AG09309 (cell line): ENCODE measurements at regions not wholly inside any gene's neighbourhood (a gene's known extent, or its start where the extent isn't known, plus 50 kb on each side); places are given as distances from the start of the nearest gene placed in this dataset.

Source experiments
- DNase-seq: peaks from one replicate; pipeline ENCODE4 v3.0.0-alpha.2; 2010; ENCODE audit warnings: low read depth
- H3K4me3 ChIP-seq: 2 replicates; pipeline ENCODE4 v1.5.1; 2011; ENCODE audit warnings: mild to moderate bottlenecking, low read depth, low read length, moderate library complexity; ENCODE audit not compliant: control insufficient read depth
- CTCF ChIP-seq: IDR thresholded peaks from 2 replicates; pipeline ENCODE4 v1.5.1; 2011; ENCODE audit warnings: mild to moderate bottlenecking, low read depth, low read length, inconsistent platforms; ENCODE audit not compliant: insufficient read depth, control insufficient read depth; ENCODE audit errors: missing control alignments

DNA sequence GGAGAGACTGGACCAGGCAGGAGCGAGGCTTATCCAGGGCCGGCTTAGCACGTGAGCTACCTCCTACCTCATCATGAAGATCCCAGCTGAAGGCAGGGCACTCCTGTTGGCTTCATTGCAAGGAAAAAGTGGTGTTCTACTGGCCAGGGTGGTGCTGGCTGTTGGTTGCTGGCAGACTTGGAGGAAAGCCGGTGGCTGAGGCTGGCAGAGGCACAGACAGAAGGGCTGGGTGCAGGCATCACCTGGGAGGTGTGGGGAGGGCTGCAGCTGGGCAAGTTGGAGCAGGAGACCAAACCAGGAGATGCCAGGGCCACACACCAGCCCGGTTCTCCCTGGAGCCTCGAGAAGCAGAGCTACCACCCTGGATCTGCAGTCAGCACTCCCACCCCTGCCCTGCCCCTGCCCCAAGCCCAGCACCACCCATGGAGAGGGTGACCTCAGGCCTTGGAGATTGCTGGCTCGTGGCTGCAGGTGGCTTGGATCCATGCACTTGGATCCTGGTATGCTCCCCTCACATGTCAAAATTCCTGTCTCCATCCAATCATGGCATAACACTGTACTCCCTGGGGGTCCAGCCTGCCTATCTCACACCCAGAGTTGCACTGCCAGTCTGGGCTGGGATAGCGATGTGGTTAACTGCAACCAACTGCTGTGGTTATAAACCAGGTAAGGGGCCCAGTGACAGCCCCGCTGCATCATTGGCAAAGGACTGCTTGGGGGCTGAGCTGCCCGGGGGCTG, 49.7 kb downstream of the GLI2 start:
- no peak for TF ChIP-seq CTCF
- DNase-seq = no peak
- no peak overlapping the region for H3K4me3 ChIP-seq

DNA sequence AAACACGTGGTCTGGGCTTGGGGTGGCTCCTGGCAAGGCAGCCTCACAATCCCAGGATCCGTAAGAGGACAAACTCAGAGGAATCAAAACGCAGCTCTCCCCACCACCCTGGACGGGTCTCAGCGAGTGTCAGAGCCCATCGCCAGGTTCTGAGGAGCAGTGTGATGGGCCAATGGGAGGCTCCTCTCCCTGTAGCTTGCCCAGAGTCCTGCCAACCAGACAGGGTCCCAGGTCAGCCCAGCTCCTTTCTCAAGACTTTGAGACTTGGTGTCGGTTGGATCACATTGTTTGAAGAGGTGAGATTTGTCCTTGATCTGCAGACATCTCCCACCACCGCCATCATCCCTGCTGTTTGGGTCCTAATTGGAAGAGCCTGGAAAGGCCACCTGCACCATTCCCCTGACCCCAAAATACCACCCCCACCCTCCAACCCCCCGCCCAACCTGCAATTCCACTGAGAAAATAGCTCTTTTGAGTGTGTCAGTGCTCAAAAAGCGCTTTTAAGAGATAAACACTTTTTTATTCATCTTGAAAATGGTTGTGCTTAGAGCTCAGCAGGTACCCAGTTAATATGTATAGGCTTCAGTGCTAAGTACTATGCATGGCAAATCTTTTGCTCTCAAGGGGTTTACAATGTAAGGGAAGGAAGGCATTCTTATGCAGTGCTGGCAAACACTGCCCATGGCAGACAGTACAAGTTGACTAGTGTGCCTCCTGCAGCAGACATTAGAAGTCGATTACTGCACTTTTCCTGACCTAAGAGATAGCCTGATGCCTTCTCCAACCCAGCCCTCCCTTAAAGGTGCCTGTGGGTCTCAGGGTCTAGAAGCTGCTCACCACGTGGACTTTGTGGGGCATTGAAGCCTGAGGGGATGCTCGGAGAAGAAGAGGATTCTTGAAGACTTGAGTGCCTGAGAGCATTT, 50.6 kb downstream of the GLI2 start:
- TF ChIP-seq CTCF = no peak
- DNase-seq = no peak
- H3K4me3 ChIP-seq = no peak overlapping the region

GRCh38 chr2:120787111-120787821, 51.6 kb downstream of the GLI2 start:
- TF ChIP-seq CTCF = no peak
- H3K4me3 ChIP-seq = no peak overlapping the region
- no peak for DNase-seq

DNA sequence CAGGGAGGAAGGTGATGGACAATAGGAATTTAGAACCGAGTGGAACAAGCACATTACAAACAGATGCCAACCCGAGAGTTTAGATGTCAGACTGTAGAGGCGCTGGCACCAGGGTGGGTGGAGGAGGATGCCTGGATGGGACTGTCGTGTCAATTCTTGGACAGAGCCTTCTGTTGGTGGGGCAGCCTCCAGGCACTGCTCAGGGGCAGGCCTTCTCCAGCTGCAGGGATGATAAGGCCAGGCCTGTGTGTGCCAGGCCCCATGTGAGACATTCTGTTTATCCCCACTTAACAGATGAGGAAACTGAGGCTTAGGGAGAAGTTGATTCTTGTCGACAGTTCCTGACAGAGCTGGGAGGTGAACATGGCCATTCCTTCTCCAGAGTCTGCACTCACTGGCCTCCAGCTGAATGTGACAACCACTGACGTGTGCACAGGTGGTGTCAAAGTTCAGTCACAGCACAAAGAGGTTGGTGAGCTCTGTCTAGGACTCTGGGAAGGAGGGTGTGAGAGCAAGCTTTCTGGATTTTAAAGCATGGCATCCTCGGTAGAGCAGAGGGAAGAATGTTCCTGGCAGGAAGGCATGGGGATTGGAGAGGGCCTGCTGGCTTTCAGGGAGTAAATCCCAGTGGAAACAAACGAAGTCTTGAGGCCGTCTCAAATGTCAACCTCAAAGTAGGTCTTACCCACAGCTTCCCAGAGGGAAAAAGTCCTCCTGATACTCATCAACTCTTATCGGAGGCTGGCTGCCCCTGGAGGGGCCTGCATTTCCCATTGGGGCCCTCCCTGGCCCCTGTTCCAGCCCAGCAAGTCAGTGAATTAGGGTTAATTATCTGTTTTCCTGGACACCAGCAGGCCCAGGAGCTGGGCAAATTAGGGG, 52.4 kb downstream of the GLI2 start:
- no peak for DNase-seq
- no peak overlapping the region for H3K4me3 ChIP-seq
- no peak for TF ChIP-seq CTCF

- no peak for TF ChIP-seq CTCF
- no peak overlapping the region for H3K4me3 ChIP-seq
- DNase-seq = no peak
Measured at GRCh38 chr2:120791243-120791961, 55.7 kb downstream of the GLI2 start.
